Tibial nerve (tissue), 4 donors: ENCODE measurements at regions not wholly inside any gene's neighbourhood (a gene's known extent, or its start where the extent isn't known, plus 50 kb on each side); places are given as distances from the start of the nearest gene placed in this dataset.

Experiments
- CTCF ChIP-seq, 5 experiments: fragments of 200-600 bp in 3 of 5; fragments of 450-650 bp in 2 of 5; sonication (generic) in 3 of 5; IDR thresholded peaks; one replicate each; pipeline ENCODE4 v1.5.1; 2016 to 2019; ENCODE audit warnings: antibody characterized with exemption in 5 of 5, mild to moderate bottlenecking in 3 of 5, moderate library complexity in 2 of 5
- EP300 ChIP-seq, 2 donors: sonication (generic); formaldehyde crosslinking; IDR thresholded peaks; one replicate each; pipeline ENCODE4 v1.6.1; 2017; ENCODE audit warnings: antibody characterized with exemption in 2 of 2, mild to moderate bottlenecking in 1 of 2

GRCh38 chr2:5370158-5370557 lies 322.0 kb upstream of the SOX11 start:
- TF ChIP-seq EP300 (IDR thresholded peaks at IDR 0.05) (no peak), CTCF (IDR thresholded peaks at IDR 0.05) (no peak)
